ENCODE measurements at regions not wholly inside any gene's neighbourhood (a gene's known extent, or its start where the extent isn't known, plus 50 kb on each side); places are given as distances from the start of the nearest gene placed in this dataset.

GRCh38 chr16:49914657-49915056, 58.7 kb upstream of the ZNF423 start:
- TF ChIP-seq CTCF (IDR thresholded peaks at IDR 0.05) (no peak), POLR2A (IDR thresholded peaks at IDR 0.05) (no peak)
